Right atrium auricular region (tissue), 2 donors: ENCODE measurements at regions not wholly inside any gene's neighbourhood (a gene's known extent, or its start where the extent isn't known, plus 50 kb on each side); places are given as distances from the start of the nearest gene placed in this dataset.

Source experiments
- DNase-seq: peaks from one replicate; pipeline ENCODE4 v3.0.0-alpha.2; 2019; ENCODE audit warnings: low spot score
- H3K27ac ChIP-seq, 2 donors: fragments of 200-600 bp; sonication (generic); 1 replicate in 1 of 2; 2 replicates in 1 of 2; pipeline ENCODE4 v1.5.1; 2016 to 2019
- H3K27me3 ChIP-seq, 2 donors: fragments of 200-600 bp; sonication (generic); one replicate each; pipeline versions ENCODE4 v1.5.1 to v1.6.0; 2017 to 2019
- H3K36me3 ChIP-seq: fragments of 200-600 bp; sonication (generic); one replicate; pipeline ENCODE4 v1.5.1; 2016
- H3K4me1 ChIP-seq, 2 donors: fragments of 200-600 bp; sonication (generic); one replicate each; pipeline versions ENCODE4 v1.5.1 to v1.6.0; 2017 to 2019
- H3K4me3 ChIP-seq, 2 donors: fragments of 200-600 bp; sonication (generic); 1 replicate in 1 of 2; 2 replicates in 1 of 2; pipeline ENCODE4 v1.5.1; 2017 to 2019; ENCODE audit warnings: mild to moderate bottlenecking in 1 of 2, moderate library complexity in 1 of 2
- H3K9me3 ChIP-seq, 2 donors: fragments of 200-600 bp; sonication (generic); one replicate each; pipeline ENCODE4 v1.5.1; 2019
- CTCF ChIP-seq, 2 donors: fragments of 200-600 bp; sonication (generic); IDR thresholded peaks; one replicate each; pipeline ENCODE4 v1.5.1; 2019; ENCODE audit warnings: antibody characterized with exemption in 2 of 2

GRCh38 chr1:208541225-208541855 lies 297.2 kb upstream of the PLXNA2 start:
- H3K36me3 ChIP-seq = no peaks in the 10 kb centered on the region
- H3K9me3 ChIP-seq = no peaks in the 10 kb centered on the region
- no peaks in the 10 kb centered on the region for H3K27me3 ChIP-seq
- no peak overlapping the region for H3K4me3 ChIP-seq
- DNase-seq = no peak
- H3K27ac ChIP-seq = no peak overlapping the region
- no peak for TF ChIP-seq CTCF (IDR thresholded peaks at IDR 0.05)
- H3K4me1 ChIP-seq = no peaks in the 10 kb centered on the region

GRCh38 chr1:208542309-208542708 lies 298.1 kb upstream of the PLXNA2 start:
- H3K27ac ChIP-seq = no peak overlapping the region
- no peak for DNase-seq
- H3K27me3 ChIP-seq = no peaks in the 10 kb centered on the region
- no peak for TF ChIP-seq CTCF (IDR thresholded peaks at IDR 0.05)
- no peaks in the 10 kb centered on the region for H3K36me3 ChIP-seq
- no peak overlapping the region for H3K4me3 ChIP-seq
- no peaks in the 10 kb centered on the region for H3K4me1 ChIP-seq
- H3K9me3 ChIP-seq = no peaks in the 10 kb centered on the region

- no peak for DNase-seq
- Histone ChIP-seq H3K27me3 (no peaks in the 10 kb centered on the region), H3K4me3 (no peak overlapping the region), H3K36me3 (no peaks in the 10 kb centered on the region), H3K4me1 (no peaks in the 10 kb centered on the region), H3K27ac (no peak overlapping the region), H3K9me3 (no peaks in the 10 kb centered on the region)
- no peak for TF ChIP-seq CTCF (IDR thresholded peaks at IDR 0.05)
Measured at GRCh38 chr1:208544053-208544452, 299.9 kb upstream of the PLXNA2 start.

- Histone ChIP-seq H3K27me3 (no peaks in the 10 kb centered on the region), H3K27ac (no peak overlapping the region), H3K9me3 (no peaks in the 10 kb centered on the region), H3K4me3 (no peak overlapping the region), H3K4me1 (no peaks in the 10 kb centered on the region), H3K36me3 (no peaks in the 10 kb centered on the region)
- DNase-seq = no peak
- TF ChIP-seq CTCF (IDR thresholded peaks at IDR 0.05) = no peak
Measured at GRCh38 chr1:208544794-208545193, 300.6 kb upstream of the PLXNA2 start.

- no peaks in the 10 kb centered on the region for H3K36me3 ChIP-seq
- no peak for TF ChIP-seq CTCF (IDR thresholded peaks at IDR 0.05)
- H3K27ac ChIP-seq = no peak overlapping the region
- H3K4me3 ChIP-seq = no peak overlapping the region
- H3K9me3 ChIP-seq = no peaks in the 10 kb centered on the region
- no peak for DNase-seq
- no peaks in the 10 kb centered on the region for H3K4me1 ChIP-seq
- H3K27me3 ChIP-seq = no peaks in the 10 kb centered on the region
Measured at GRCh38 chr1:208551024-208551423, 306.8 kb upstream of the PLXNA2 start.
